NB4 (cell line): ENCODE measurements at regions not wholly inside any gene's neighbourhood (a gene's known extent, or its start where the extent isn't known, plus 50 kb on each side); places are given as distances from the start of the nearest gene placed in this dataset.

Experiments
- DNase-seq: peaks from one replicate; pipeline ENCODE4 v3.0.0; 2010; ENCODE audit warnings: low read depth
- H3K4me3 ChIP-seq: one replicate; pipeline ENCODE4 v1.5.1; 2011; ENCODE audit warnings: mild to moderate bottlenecking, low read depth, low read length, moderate library complexity
- CTCF ChIP-seq: IDR thresholded peaks from one replicate; pipeline ENCODE4 v1.5.1; 2012; ENCODE audit warnings: low read depth, low read length
- MAX ChIP-seq: IDR thresholded peaks from 2 replicates; pipeline ENCODE4 v1.6.1; 2011; ENCODE audit warnings: low read depth, low read length
- MYC ChIP-seq: IDR thresholded peaks from 2 replicates; pipeline ENCODE4 v1.6.1; 2011; ENCODE audit warnings: low read depth, low read length
- POLR2A ChIP-seq: IDR thresholded peaks from 2 replicates; pipeline ENCODE4 v1.6.1; 2011; ENCODE audit warnings: mild to moderate bottlenecking; ENCODE audit not compliant: insufficient read length; ENCODE audit errors: extremely low read depth

GRCh38 chr1:56401191-56401590, 178.2 kb downstream of the PLPP3 start:
- TF ChIP-seq MYC (no peak), MAX (no peak), POLR2A (no peak), CTCF (no peak)
- DNase-seq = no peak
- H3K4me3 ChIP-seq = no peak overlapping the region

DNA sequence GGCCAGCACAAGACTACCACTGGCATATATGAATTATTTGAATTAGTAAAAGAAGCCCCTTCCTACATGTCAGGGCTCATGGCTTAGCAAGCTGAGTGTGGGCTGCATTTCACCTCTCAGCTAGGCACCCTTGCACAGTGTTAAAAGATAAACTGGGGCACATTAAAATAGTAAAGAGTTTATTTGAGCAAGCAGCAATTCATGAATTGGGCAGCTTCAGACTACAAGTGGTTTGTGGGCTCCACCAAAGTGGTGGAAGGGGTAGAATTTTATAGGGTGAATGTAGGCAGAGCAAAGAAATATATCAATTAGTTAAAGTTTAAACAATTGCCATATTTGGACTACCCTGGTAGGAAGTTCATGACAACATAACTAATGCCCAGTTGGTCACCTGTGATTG, 178.8 kb downstream of the PLPP3 start:
- DNase-seq = no peak
- no peak overlapping the region for H3K4me3 ChIP-seq
- no peak for TF ChIP-seq POLR2A
- no peak for TF ChIP-seq CTCF
- TF ChIP-seq MYC = no peak
- TF ChIP-seq MAX = no peak

GRCh38 chr1:56399795-56400194, 179.6 kb downstream of the PLPP3 start:
- no peak for TF ChIP-seq MYC
- no peak for TF ChIP-seq POLR2A
- TF ChIP-seq MAX = no peak
- no peak for TF ChIP-seq CTCF
- DNase-seq = no peak
- H3K4me3 ChIP-seq = no peak overlapping the region

DNA sequence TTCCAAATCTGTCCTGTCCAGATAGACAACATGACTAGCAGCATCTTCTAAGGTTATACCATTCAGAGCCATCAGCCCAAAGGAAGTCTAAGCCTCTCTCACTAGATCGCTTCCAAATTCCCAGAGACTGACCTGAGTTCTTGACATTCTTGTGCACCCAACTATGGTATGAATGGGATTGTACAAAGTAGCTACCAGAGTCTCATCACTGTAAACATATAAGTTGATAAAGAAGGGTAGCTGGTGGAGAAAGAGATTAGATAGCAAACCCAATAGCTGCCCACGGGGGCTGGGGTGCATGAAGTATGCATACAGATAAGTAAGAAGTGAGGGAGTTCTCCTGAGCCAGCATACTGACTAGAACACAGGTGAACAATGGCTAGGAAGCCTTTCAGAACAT, 180.0 kb downstream of the PLPP3 start:
- DNase-seq = no peak
- TF ChIP-seq MYC = no peak
- TF ChIP-seq MAX = no peak
- no peak for TF ChIP-seq CTCF
- no peak for TF ChIP-seq POLR2A
- no peak overlapping the region for H3K4me3 ChIP-seq

DNA sequence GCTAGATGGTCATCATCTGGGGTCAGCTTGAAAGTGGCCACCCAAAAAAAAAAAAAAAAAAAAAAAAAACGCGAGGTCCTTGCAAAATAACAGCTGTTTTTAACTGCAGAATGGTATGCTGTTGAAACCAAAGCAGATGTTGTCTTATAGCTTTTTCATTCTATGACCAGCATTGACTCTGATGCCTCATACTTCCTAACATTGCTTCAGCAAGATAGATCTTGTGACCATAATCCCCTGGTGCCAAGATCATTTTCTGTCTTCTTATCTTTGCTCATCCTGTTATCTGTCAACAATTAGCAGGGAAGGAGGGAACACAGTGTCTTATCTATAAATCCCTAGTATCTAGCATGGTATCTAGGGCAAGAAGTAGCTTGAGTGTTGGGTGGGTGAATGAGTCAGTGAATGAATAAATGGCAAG, 181.5 kb downstream of the PLPP3 start:
- H3K4me3 ChIP-seq = no peak overlapping the region
- DNase-seq = no peak
- TF ChIP-seq POLR2A = no peak
- no peak for TF ChIP-seq CTCF
- TF ChIP-seq MAX = no peak
- no peak for TF ChIP-seq MYC

DNA sequence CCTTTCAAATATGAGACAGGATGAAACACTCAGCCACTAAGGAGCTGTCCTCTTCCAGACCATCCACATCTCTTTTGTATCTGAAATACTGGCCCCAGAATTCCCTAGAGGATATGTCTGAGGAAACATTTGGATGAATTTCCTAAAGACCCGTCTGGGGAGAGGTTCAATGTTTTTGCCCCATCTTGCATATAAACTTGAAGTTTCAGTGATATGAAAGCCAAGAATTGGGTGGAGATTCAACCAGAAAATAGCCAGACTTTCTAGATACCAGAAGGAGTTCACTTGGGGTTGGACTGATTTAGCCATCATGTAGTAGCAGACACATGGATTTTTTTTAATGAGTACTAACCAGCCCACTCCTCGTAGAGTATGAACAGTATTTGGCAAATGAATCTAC, 182.0 kb downstream of the PLPP3 start:
- no peak overlapping the region for H3K4me3 ChIP-seq
- DNase-seq = no peak
- TF ChIP-seq POLR2A (no peak), MYC (no peak), MAX (no peak), CTCF (no peak)
